Daoy (cell line): ENCODE measurements at regions not wholly inside any gene's neighbourhood (a gene's known extent, or its start where the extent isn't known, plus 50 kb on each side); places are given as distances from the start of the nearest gene placed in this dataset.
"Not testable (repeated sequence)": the region's sequence is repeated elsewhere in the genome, so short reads cannot be mapped to it uniquely, and the experiment has no call there.

Experiments
- DNase-seq: peaks from one replicate; pipeline ENCODE4 v3.0.0-alpha.2; 2015; ENCODE audit warnings: low read depth

DNA sequence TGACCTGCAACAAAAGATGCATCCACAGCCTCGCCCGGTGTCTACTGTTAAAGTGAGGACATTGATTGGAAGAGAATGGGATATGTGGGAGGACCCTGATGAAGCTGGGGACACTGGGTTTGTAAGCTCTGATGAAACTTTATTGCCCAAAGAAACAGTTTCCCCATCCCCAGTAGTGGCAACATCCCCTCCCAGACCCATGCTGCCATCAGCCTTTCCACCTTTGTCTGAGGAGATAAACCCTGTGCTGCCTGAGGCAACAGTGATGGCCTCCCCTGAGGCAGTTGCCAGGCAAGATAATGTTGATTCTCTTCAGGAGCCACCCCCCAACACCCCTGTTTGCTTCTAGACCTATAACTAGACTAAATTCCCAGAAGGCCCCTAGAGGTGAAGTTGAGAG, 234.0 kb downstream of the TFAP2B start:
- DNase-seq = not testable (repeated sequence)

DNA sequence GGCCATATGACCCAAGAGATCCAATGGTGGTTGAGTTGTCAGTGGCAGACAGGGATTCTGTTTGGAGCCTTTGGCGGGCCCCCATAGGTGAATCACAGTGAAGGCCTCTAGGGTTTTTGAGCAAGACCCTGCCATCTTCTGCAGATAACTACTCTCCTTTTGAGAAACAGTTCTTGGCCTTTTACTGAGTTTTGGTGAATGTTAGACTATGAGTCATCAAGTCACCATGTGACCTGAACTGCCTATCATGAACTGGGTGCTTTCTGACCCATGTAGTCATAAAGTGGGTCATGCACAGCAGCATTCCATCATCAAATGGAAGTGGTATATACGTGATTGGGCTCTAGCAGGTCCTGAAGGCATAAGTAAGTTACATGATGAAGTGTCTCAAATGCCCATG, 236.6 kb downstream of the TFAP2B start:
- not testable (repeated sequence) for DNase-seq

DNA sequence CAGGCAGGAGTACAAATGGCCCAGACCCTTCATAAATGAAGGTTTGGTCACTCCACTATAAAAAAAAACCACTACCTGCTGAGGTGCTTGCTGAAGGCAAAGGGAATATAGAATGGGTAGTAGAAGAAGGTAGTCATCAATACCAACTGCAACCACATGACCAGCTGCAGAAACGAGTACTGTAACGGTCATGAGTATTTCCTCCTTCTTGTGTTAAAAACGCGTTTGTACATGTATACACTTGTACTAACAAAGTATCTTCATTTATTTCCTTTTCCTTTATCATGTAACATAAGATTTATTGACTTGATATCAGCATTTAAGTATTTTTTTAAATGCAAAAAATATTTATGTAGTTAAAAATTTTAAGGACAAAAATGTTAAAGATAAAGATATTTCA, 238.6 kb downstream of the TFAP2B start:
- no peak for DNase-seq

DNA sequence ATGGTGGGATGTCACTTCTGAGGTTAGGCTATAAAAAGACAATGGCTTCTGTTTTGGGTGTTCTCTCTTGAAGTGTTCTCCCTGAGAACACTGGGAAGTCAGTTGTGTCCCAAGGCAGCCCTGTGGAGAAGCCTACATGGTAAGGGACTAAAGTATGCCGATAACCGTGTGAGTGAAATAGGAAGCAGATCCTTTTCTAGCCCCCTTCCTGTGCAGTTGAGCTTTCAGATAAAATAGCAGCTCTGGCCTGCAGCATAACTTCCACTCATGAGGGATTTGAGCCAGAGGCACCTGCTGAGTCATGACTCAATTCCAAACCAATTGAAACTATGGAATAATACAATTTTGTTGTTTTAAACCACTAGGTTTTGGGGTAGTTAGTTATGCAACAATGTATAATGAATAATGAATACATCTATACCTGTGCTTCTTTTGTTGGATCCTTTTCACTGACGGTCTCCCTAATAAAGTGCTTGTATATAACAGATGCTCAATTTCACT, 241.6 kb downstream of the TFAP2B start:
- no peak for DNase-seq

DNA sequence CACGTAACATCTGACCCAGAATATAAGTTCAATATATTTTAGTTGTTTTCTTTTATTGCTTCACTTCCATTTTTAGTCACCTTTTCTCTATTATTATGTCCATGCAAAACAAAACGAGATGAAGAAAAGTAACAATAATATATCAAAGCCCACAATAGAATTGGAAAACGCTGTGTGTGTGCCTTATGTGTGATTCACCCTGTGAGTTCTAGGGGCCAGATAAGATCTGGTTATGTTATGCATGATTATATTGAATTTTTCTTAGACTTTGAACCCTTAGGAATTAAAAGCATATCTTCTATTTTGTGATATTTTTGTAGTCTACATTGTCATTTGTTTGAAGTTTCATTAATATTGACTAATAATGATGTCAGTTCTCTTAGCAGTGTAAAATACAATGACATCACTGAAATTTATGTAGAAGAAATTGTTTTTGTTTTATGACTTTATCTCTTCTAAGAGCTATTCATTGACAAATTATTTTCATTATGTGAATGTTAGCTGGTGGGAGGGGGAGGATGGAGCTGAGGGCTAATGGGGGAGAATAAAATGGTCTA, 243.6 kb downstream of the TFAP2B start:
- no peak for DNase-seq

DNA sequence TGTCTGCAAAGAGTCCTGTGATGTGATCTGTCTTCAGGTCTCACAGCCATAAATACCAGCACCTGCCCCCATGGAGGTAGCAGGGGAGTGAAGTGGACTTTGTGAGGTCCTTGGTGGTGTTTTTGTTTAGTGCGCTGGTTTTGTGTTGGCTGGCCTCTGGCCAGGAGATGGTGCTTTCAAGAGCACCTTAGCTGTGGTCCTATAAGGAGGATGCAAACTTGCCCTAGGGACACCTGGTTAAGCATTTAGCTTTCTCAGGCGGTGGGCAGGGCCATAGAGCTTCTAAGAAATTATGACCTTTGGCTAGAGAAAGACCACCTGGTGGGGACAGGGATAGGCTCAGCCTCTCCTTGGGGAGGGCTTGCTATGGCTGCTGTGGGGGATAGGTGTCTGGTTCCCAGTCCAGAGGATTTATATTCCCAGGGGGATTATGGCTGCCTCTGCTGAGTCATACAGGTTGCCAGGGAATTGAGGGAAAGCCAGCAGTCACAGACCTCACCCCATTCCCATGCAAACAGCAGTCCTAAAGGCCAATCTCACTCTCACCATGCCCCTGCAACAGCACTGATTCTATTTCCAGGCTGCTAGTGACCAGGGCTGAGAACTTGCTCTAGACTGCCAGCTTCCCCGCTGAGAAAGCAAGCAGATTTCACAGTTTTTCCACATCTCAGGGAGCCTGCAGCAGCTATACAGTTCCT, 259.3 kb downstream of the TFAP2B start:
- no peak for DNase-seq

DNA sequence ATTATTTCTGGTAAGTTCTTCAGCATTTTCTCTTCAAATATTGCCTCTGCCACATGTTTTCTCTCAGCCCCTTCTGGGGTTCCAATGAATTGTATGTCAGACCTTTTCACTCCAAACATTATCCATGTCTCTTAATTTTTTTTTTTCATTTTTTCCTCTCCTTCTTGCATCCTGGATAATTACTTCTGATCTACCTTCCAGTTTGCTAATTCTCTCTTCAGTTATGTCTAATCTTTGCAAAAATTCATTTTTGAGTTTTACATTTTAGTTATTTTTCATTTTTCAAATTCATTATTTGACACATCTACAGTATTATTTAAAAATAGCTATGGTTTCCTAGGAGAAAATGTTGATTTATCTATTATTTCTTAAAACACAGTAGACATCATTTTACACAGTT, 271.7 kb downstream of the TFAP2B start:
- no peak for DNase-seq

DNA sequence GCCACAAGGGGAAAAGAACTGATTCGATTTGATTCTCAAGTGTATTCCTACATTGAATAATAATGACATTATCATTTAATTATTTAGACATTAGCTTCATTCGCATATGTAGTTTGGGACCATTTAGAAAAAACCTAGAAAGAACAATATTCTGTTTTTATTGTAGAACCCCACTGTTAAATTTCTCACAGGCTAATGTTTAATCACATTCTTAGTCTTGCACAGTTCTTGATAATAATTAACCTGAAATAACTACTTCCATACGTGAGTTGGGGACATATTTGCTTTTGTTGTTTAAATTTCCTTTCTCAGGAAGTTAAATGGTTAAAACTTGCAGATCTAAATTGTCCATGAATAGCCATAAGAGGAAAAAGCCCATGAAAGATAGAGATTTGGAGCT, 275.2 kb downstream of the TFAP2B start:
- no peak for DNase-seq

DNA sequence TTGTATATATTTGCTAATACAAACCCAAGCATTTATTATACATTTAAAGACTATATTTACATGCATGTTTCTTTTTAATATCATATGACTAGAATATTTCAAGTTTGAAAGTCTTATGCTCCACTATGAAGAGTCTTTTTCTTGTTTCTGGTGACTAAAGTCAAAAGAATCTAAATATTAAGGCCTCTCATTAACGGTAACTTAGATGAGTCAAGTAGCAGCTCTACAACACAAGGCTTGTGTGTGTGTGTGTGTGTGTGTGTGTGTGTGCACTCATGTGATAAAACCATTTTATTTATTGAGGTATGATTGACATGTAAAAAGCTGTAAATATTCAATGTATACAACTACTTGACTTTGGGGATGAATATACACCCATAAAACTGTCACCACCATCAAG, 275.6 kb downstream of the TFAP2B start:
- no peak for DNase-seq

DNA sequence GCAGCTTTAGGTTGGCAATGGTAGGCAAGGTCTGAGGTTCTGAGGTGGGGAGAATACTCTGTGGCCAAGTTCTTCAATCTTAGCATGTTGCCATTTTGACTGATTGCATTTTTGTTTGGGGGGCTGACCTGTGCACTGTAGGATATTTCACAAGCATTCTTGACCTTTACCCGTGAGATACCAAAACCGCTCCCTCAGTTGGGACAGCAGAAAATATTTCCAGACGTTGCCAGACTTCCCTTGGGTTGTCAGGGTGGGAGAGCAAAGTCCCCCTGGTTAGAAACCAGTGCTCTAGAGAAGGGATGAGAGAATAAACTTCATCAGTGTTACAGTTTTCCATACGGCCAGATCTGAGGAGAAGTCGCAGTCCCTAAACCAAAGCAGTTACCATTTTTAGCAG, 279.6 kb downstream of the TFAP2B start:
- DNase-seq = no peak

DNA sequence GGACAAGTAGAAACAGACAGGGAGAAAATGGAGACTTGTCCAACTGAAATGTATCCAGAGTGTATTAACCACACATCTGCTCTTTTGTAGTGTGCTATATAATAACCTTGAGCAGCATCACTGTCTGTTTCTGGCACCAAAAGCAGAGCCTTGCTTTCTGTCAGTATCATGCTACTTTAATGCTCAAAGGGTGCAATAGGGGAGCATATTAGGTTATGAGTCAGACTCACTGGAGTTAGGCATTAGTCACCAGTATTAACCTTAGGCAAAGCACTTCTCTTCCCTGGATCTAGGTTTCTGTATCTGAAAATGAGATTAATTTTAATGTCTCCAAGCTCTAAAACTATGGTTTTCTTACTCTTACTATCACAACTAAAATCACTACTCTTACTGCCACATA, 280.1 kb downstream of the TFAP2B start:
- no peak for DNase-seq

DNA sequence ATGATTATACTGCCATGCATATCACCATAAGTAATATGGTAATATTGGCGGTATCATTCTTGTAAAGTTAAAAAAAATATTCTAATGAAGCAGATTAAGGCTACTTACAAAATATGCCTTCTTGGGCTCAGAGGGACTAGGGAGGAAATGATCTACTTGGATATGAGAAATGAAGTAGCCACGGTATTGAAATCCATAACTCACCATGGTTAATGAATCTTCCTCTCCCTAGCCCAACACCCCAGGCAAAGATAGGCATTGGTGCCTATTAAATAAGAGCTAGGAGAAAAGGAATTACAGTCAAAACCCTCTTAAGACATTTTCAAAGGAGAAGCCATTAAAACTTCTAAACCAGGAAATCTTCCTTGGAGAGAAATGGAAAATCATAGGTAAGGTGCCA, 280.5 kb downstream of the TFAP2B start:
- no peak for DNase-seq

DNA sequence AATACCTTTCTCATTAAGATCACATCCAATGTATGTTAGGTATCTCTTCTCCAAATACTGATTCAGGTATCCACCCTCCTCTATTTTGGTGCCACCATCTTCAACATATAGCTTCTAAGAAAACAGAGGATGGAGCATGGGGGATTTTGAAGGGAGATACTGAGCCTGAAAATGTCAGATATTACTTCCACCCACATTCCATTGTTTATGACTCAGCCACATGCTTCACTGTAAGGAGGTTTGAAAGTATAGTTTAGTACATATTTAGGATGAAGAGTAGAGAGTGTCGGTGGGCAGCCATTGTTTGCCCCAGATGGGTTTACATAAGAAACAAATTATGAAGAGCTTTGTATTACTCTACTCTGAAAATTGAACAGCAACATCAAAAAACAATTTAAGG, 286.7 kb downstream of the TFAP2B start:
- no peak for DNase-seq

DNA sequence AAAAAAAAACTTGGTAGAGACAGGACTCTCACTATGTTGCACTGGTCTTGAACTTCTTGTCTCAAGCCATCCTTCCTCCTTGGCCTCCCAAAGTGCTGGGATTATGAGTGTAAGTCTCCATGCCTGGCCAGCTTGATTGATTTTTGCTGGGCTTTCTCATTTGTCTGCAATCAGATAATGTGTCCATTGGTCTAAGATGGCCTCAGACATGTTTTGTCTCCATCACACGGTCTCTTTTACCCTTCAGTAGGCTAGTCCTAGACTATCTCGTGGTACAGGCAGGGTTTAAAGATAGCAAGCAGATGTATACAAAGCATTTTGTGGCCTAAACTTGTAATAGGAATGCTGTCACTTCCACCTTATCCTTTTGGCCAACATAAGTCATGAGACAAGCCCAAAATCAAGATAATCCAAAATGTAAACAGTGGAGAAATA, 289.1 kb downstream of the TFAP2B start:
- no peak for DNase-seq

DNA sequence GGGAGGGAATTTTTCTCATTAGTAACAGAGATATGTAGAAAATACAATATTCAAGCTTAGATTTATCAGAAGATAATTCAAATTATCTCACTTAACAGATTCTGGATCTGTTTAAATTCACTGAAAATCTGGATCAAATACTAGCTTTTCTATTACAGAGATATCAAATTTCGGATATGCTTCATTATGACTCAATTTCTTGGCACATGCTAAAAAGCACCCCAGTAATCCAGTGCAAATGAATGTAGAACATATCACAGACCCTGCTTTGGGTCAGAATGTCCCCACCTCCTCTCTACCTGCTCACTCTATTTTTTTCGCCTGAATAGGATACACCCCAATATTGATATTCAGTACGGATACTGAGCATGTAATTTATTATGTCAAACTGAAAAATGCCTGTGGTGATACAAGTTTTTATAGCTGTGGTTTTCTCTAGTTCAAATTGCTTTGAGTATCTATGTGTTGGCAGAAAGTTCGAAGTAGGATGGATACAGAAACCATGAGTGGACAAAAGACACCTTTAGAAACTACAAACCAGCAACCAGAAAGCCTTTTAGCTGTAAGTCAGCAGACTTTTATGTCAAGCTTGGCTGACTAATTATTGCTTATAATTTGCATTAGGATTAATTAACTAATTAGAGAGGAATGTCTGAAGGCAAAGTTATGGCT, 290.0 kb downstream of the TFAP2B start:
- DNase-seq = no peak

DNA sequence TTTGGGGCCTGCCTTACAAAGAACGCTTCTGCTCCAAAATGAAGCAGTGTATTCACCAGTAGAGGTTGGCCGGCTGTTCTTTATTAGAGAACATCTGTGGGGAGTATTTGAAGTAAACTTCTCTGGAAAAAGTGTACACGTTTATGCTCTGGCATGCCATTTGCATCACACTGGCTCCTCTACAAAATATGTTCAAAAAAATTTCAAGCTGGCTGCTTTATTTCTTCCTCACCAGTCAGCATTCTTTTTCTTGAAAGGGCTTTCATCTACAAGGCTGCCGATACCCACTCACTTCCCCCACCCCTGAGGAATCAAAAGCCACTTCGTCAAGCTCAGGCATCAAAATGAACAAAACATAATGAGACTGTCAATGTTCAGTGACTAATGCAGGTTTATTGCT, 294.1 kb downstream of the TFAP2B start:
- DNase-seq = no peak

DNA sequence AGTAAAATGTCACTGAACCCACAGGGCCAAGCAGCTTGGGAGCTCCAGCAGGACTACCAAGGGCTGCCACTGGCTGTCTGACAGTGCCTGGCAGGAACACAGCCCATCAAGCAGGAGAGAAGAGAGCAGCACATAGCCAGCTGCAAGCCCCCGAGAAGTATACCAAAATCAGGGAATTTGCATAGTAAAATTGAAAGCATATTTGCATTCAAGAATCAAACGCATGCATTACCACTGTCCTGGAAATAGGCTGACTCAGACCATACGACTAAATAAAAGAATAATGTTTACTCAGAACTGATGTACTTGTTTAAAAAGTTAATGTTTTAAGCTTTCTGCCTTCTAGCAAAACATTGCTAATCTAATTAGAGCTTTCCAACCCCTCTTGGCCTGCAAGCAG, 298.1 kb downstream of the TFAP2B start:
- DNase-seq = no peak

DNA sequence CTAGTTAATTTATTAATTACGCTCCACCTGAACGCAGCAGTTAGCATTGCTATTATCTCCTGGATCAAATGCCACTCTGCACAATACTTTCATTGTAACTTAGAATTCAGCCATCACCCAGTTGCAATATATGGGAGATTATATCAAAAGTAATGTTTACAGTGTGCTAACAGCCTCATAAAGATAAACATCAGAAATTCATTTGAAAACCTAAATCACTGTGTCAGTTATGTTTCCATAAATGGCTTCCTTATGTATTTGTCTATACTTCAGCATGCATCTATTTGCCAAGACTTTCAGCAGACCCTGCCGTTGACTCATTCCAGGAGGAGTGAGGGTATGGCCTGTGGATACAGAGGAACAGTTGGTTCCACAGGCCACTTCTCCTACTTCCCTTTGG, 300.1 kb downstream of the TFAP2B start:
- DNase-seq = no peak

DNA sequence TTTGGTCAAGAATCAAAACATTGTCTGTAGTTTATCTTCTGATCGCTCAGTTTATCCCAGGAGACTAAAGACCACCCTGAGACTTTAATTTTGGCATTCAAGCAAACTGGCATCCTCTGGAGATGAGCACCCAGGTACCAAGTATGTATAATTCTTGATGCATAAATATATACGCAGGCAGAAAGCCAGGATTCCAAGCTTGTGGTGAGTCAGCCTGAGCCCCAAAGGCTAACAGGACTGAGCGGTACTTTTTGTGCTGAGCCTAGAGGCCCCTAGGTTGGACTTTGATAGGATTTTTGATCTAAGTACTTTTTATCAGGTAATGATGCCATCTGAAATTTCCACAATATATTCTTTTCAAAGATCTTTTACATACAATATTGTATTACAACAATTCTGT, 301.3 kb downstream of the TFAP2B start:
- DNase-seq = no peak

DNA sequence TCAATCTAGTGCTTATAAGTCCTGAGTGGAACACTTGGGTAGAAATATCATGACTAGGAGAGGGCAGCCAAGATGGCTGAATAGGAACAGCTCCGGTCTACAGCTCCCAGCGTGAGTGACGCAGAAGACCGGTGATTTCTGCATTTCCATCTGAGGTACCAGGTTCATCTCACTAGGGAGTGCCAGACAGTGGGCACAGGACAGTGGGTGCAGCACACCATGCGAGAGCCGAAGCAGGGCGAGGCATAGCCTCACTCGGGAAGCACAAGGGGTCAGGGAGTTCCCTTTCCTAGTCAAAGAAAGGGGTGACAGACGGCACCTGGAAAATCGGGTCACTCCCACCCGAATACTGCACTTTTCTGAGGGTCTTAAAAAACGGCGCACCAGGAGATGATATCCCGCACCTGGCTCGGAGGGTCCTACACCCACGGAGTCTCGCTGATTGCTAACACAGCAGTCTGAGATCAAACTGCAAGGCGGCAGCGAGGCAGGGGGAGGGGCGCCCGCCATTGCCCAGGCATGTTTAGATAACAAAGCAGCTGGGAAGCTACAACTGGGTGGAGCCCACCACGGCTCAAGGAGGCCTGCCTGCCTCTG, 302.8 kb downstream of the TFAP2B start:
- DNase-seq = not testable (repeated sequence)

DNA sequence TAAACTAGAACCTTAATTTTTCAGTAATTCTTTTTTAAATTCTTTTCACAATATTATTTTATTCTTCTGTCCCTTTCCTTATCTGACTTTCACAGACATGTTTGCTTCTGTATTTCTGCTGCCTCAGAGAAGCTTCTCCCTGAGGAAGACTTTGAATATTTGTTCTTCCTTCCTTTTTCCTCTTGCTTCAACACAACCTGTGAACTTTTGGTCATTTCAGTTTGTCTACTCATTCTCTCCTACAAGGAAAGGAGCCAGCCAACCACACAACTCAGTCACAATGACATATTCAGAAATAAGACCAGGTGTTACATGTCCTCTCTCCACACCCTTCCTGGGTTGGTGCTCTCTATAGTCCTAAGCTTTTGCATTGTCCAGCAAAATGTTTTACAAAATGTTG, 310.4 kb downstream of the TFAP2B start:
- no peak for DNase-seq

DNA sequence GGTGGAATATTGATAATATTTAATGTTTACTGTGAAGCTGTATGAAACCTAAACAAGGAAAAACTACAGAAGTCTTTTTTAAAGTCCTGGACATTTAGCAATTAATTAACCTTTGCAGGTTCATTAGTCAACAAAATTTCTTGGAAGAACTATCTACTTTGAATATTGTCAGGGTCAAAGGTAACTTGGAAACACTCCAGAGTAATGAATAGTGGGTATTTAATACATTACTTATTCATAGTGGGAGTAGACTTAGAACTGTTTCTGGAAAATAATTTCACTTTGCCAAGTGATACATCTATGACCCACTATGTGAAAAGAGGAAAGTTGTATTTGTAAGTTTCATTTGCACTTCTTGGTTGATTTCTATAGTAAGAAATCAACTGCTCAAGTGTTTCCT, 319.1 kb downstream of the TFAP2B start:
- no peak for DNase-seq

DNA sequence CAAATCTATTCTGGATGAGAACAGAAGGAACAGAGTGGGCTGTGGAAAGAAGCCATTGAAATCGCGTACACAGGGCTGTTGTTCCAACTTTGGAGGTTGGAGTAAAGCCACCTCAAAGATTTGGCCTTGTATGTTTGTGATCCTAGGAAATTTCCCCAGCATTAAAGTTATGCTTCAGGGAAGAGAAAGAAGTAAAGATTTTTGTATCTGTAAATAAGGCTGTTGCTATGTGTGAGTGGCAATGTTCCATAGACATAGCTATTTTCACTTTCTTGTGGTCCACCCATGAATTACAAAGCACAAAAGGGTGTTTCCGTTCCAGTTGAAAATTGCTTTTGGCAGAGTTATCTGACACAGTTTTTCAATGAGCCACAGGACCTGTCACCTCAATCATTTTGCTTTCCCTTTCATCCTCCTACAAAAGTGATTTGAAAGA, 321.3 kb downstream of the TFAP2B start:
- no peak for DNase-seq
